Stimulated activated CD8-positive, alpha-beta memory T cell treated with anti-CD3 and anti-CD28 coated beads, Interleukin-4, amount 100 ng/mL, for 48 hours (primary cell): ENCODE measurements at regions not wholly inside any gene's neighbourhood (a gene's known extent, or its start where the extent isn't known, plus 50 kb on each side); places are given as distances from the start of the nearest gene placed in this dataset.
A peak's percentile ranks its signal among the peaks of the same experiment; 100 is the strongest.
"Not testable (repeated sequence)": the region's sequence is repeated elsewhere in the genome, so short reads cannot be mapped to it uniquely, and the experiment has no call there.

ENCODE experiments used
- DNase-seq: peaks from one replicate; pipeline ENCODE4 v3.0.0-alpha.2; 2020

DNA sequence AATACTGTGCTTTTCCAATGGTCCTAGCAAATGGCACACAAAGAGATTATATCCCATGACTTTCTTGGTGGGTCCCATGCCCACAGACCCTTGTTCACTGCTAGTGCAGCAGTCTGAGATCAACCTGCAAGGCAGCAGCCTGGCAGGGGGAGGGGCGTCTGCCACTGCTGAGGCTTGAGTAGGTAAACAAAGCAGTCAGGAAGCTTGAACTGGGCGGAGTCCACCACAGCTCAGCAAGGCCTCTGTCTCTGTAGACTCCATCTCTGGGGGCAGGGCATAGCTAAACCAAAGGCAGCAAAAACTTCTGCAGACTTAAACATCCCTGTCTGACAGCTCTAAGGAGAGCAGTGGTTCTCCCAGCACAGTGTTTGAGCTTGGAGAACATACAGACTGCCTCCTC, 82.9 kb downstream of the ZNF737 start:
- DNase-seq = no peak

DNA sequence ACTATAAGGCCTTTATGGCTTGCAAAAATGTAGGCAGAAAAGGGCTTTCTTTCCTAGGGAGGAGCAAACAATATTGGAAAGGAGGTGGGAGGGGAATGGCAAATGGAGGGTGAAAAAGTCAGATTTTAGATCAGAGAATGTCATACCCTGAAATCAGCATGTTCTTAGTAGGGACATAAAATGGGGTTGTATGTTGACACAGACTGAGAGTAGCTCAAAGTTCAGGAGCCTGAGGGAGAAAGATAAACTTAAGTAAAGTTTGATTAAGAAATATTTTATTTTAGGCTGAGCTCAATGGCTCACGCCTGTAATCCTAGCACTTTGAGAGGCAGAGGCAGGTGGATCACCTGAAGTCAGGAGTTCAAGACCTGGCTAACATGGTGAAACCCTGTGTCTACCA, 83.8 kb downstream of the ZNF737 start:
- no peak for DNase-seq

DNA sequence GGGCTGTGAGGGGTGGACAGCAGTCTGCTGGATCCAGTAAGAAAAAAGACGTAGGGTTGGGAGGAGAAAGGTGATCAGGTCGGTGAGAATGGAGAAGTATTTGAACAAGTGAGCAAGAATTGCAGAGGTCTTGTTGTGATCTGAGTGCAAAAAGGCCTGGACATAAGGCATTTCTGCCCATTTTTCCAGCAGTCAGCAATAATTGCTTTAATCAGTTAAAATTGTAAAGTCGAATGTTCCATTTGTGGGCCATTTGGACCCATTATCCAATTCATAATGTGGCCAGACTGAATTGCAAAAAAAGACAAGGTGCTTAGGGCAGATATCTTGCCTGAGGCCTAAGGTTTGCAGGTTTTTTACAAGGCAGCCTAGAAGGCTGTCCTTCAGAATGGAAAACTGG, 86.1 kb downstream of the ZNF737 start:
- DNase-seq = no peak

DNA sequence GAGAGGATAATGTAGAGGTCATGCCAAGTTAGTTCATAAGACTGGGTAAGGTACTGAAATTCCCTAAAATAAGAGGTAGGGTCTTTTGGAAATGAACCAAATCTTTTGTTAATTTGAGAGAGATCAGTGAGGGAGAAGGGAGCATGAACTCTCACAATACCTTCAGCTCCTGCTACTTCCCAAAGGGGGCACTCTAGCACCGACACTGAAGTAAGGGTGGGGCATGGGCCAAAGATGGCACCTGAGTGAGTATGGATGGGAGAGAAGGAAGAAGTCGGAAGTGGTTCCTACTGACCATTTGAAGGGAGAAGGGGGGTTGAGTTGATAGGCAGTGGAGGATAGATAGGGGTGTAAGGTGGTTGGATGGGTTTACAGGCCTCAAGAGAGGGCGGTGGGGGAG, 86.6 kb downstream of the ZNF737 start:
- no peak for DNase-seq

DNA sequence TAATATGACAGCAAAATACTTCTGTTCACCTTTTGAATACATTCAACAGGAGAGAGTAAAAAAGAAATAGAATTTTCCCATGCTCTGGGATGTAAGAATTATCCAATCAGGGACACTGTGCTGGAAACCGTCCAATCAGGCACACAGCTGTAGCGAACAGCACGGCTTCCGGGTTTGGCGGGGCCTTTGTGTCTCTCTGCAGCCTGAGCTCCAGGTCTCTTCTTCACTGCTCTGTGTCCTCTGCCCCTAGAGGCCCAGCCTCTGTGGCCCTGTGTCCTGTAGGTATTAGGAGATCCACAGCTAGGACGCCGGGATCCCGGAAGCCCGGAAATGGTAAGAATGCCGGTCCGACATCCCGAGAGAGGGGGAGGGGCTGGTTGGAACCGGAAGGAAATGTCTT, 92.7 kb downstream of the ZNF737 start:
- DNase-seq = no peak

DNA sequence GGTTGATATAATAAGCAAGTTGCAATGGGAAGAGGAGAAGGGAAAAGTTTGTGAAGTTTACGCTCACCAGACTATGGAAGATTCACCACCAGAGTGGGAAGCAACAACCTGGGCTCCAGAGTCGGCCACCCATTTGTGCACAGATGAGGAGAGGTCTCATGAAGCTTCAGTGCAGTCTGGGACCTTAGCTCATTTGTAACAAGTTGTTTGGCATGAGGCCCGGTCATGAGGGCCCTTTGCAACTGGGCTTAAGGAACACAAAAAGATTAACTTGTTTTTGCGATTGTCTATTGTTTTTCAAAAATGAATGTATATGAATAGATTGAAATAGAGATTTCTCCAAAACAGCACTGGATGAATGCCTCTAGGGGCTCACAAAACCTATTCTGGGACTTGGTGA, 94.2 kb downstream of the ZNF737 start:
- DNase-seq = no peak

DNA sequence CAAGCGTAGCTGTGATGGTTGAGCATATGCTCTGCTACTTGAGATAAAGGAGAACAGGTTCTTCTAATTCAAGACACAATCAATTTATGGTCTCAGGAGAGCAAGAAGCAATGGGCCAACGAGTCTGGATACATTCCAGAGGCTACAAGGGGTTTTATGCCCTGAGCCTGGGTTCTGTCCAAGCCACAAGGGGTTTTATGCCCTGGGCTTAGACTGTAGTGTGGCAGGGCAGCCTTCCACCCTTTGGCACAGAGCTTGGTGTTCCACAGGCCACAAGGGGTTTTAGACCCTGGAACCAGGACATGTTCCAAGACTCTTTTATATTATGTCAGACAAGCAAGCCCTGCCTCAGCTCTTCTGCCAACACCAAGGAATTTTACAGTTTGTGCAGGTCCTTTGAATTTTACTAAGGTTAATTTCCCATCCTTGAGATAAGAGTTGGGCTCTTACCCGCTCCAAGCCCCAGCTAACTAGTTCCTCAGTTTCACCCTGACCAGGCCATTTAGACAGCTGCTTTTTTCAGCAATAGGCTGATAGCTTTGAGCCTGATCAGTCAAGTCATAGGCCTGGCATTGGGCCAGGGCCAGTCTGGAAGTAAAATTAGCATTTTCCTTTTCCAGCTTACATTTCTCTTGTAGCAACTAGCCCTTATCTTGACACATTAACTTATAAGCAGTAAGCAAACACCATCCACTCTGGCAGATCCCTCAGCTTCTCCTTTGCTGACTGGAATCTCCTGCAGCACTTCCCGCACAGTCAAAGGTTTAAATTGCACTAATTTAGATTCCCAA, 95.0 kb downstream of the ZNF737 start:
- DNase-seq = no peak

DNA sequence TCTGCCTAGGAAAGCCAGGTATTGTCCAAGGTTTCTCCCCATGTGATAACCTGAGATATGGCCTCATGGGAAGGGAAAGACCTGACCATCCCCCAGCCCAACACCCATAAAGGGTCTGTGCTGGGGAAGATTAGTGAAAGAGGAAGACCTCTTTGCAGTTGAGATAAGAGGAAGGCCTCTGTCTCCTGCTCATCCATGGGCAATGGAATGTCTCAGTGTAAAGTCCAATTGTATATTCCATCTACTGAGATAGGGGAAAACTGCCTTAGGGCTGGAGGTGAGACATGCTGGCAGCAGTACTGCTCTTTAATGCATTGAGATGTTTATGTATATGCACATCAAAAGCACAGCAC, 99.0 kb downstream of the ZNF737 start:
- DNase-seq = not testable (repeated sequence)

DNA sequence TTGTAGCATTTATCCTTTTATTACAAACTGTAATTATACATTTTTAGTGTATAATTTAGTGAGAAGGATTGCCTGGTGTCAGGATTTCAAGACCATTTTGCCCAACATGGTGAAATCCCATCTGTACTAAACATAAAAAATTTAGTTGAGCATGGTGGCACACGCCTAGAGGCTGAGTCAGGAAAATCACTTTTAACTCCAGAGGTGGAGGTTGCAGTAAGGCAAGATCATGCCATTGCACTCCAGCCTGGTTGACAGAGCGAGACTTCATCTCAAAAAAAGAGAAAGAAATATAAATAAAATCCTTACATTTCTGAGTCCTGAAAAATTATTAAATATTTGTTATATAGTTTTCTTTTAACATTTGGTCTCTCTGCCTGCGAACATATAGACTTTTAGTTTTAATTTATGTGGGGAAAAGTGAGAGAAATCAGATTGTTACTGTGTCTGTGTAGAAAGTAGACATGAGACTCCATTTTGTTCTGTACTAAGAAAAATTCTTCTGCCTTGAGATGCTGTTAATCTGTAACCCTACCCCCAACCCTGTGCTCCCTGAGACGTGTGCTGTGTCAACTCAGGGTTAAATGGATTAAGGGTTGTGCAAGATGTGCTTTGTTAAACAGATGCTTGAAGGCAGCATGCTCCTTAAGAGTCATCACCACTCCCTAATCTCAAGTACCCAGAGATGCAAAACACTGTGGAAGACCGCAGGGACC, 99.5 kb downstream of the ZNF737 start:
- DNase-seq = not testable (repeated sequence)

DNA sequence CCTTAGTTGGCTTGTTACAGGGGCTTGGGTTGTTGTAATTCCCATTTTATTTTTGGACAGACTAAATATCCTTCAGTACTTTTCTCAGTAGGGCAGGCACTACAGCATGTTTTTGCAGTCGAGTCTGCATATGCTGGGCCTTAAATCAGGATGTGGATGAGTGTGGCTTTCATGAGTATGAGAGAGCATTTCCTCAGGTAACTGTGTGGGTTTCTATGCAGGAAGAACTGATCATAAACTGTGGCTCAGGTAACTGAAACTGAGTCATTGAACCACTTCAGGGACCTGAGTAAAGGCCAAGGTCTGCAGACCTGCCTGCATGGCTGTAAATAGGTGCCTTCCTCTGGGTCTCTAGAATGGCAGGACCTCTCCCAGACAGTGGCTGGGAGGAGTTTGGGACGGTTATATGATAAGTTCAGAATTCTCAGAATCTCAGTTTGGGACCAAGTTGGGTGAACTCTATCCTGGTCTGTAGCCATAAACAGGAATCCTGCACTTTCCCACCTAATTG, 112.1 kb downstream of the ZNF737 start:
- DNase-seq = no peak

DNA sequence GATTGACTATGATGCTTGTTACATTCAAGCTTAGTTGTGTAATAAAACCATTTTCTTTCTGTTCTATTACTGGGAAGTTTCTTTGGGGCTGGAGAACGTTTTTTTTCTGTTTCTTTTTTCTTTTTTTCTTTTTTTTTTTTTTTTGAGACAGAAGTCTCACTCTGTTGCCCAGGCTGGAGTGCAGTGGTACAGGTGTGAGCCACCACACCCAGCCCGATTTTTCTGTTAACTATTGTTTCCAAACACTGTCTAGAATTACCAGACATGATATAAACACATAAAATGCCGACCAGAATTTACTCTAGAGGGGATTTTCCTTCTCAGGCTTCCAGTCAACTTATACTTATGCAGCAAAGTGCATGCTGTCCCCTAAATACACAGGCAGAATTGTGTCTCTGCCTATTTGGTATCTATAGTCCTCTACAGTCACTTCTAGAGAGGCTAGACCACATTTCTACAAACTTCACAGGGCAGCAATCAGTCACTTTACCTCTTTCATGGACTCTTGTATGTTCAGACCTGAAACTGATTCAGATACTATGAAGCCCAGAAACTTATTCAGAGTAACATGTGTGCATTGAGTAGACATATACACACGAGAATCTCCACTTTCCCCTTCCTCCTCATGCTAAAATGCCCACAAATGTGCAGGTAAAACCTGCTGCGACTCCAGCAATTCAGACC, 121.2 kb downstream of the ZNF737 start:
- no peak for DNase-seq

DNA sequence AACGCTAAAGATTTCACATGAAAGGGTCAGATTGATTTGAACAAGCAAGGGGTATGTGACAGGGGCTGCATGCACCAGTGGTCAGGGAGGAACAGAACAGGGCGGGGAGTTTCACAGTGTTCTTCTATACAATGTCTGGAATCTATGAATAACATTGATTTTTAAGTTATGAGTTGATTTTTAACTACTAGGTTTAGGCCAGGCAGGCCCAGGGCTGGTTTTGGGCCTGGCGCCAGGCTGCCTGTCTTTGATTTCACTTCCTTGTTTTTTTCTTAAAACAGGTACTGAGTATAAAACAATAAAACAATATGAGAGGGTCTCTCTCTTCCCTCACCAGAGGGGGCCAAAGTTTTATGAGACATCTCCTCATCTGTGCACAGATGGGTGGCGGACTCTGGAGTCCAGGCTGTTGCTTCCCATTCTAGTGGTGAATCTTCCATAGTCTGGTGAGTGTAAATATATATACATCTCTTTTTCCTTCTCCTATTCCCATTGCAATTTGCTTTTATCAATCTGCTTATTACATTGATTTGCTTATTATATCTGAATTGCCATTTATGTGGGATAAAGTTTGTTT, 133.2 kb downstream of the ZNF737 start:
- not testable (repeated sequence) for DNase-seq

DNA sequence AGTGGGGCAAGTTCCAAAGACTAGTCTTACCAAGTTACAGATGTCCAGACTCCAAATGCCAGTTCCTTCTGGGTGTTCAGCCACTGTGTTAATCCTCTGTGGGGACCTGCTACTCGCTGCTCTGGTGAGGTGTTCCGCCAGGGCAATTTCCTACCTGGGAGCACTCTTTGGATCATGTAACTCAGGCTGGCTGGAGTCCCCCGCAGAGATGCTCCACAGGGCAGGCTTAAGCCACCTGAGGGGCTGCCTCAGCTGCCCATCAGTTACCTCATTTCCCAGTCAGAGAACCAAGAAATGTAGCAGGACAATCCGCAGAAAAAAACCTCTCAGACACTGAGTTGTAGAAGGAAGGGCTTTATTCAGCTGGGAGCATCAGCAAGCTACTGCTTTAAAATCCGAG, 133.8 kb downstream of the ZNF737 start:
- no peak for DNase-seq

DNA sequence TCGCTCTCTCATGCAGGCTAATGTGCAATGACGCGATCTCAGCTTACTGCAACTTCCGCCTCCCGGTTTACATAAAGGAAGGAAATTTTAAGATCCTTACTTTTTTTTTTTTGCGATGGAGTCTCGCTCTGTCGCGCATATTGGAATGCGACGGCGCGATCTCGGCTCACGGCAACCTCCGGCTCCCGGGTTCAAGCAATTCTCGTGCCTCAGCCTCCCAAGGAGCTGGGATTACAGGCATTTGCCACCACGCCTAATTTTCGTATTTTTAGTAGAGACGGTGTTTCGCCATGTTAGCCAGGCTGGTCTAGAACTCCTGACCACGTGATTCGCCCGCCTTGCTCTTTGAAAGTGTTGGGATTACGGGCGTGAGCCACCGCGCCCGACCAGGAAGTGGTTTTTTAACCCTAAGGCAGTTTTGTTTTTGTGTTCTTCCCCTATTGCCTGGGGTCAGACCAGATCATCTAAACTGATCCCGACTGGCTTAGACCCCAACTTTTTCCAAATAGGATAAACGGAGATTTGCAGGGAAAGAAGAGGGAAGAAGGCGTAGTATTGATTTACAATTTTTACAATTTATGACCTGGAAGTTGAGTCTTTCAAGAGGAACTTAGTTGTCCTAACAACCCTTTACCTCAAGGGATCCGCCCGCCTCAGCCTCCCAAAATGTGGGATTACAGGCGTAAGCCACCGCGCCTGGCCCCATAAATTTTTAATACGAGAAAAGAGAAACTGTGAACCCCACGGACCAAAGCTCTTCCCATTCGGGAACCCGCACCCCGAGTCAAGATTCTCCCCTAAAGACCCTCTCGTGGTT, 142.0 kb downstream of the ZNF737 start:
- DNase-seq = peak; percentile 55

DNA sequence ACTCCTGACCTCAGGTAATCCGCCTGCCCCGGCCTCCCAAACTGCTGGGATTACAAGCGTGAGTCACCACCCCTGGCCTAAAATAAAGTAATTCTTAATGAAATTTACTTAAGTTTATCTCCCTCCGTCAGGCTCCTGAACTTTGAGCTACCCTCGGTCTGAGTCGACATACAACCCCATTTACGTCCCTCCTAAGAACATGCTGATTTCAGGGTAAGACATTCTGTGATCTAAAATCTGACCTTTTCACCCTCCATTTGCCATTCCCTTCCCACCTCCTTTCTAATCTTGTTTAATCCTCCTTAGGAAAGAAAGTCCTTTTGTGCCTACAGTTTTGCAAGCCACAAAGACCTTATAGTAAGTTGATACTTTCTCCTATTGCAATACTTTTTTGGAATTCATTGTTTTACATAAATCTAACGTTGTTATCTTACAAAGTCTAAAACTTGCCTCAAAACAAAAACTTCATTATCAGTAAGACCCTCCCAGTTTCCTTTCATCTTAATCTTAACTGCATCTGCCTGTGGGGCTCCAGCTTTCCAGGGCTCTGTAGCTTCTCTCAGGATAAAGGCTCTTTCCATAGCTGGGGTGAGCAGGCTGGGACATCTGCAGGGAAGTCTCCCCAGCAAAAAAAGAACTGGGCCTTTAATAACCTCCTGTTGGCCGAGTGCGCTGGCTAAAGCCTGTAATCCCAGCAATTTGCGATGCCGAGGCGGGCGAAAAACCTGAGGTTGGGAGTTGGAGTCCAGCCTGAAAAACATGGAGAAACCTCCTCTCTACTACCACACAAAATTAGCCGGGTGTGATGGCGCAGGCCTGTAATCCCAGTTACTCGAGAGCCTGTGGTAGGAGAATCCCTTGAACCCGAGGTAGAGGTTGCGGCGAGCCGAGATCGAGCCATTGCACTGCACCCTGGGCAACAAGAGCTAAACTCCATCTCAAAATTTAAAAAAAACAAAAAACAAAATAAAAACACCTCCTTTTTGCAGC, 143.1 kb downstream of the ZNF737 start:
- no peak for DNase-seq

DNA sequence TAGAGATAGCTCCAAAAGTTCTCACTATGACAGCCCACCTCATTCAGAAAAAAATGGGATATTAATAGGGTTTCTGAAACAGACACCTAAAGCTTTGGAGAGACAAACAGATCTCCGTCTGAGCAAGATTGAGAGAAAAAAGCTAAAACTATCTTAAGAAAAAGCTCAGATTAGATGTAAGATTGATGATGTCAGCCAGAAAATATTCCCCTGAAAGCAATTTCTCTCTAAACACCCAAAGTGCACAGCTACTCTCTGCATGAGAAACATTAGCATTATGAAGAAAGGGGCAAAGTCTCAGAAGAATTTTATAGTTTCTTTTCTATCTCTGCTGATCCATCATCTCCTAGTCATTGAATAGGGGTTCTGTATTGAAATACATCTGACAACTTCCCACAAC, 148.9 kb downstream of the ZNF737 start:
- no peak for DNase-seq

DNA sequence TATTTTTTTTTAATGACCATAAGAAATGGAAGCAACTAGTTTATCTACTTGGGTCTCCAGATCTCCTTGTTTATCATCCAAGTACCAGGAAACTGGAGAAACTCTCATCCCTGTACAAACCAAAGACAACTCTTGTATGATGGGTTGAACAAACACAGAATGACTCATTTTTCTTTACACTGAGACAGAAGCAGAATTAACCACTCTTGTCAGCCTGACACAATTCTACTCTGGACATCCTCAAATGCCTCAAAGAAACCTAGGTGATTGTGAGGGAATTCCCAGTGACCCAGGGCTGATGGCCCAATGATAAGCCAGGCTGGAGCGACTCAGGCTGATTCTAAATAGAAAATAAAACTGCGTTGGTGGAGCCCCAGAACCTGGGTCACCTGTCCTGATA, 151.5 kb downstream of the ZNF737 start:
- no peak for DNase-seq

DNA sequence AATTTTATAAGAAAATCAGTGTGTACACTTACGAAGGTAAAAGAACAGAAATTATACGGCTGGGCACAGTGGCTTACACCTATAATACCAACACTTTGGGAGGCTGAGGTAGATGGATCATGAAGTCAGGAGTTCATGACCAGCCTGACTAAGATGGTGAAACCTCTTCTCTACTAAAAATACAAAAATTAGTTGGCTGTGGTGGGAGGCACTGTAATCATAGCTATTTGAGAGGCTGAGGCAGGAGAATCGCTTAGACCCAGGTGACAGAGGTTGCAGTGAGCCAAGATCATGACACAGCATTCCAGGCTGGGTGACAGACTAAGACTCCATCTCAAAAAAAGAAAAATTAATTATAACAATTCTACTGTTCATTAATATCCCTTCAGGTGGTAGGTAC, 151.9 kb downstream of the ZNF737 start:
- DNase-seq = no peak

DNA sequence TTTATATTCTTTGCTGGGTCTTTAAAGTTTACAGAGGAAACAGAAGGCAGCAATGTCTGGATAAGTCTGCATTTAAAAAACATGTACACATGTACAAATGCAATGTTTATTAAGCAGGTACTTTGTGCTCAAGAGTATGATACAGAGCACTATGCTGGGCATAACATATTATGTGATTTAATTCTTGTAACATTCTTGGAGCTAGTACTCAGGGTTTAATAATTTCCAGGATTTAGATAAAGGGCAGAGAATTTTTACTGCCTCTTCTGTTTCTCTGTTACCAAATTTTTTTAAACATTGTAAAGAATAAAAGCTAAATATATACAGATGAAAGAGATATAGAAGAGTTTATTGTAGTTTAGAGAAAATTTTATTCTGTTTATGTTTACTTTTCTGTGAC, 152.7 kb downstream of the ZNF737 start:
- DNase-seq = no peak

DNA sequence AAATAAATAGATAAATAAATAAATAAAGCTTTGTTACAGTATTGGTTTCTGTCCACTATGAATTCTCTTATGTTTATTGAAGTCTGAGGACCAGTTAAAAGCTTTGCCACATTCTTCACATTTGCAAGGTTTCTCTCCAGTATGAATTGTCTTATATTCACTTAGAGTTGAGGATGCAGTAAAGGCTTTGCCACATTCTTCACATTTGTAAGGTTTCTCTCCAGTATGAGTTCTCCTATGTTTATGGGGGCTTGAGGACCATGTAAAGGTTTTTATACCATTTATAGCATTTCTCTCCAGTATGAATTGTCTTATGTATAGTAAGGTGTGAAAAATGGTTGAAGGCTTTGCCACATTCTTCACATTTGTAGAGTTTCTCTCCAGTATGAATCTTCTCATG, 168.3 kb downstream of the ZNF737 start:
- DNase-seq = no peak

DNA sequence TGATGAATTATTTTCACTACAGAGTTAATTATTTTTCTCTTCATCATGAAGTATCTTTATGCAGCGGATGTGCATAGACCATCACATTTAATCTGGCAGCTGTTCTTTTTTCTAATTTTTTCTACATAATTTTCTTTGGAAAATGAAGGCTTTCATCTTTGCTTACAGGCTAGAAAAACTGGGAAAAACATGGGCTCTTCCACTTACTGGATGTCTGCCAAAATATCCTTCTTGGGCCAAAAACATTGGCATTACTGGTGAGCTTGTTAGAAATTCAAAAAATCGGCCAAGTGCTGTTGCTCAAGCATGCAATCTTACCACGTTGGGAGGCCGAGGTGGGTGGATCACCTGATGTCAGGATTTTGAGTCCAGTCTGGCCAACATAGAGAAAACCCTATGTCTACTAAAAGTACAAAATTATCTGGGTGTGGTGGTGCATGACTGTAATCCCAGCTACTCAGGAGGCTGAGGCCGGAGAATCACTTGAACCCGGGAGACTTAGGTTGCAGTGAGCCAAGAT, 176.8 kb downstream of the ZNF737 start:
- no peak for DNase-seq
